GM12878 (cell line): ENCODE measurements at regions not wholly inside any gene's neighbourhood (a gene's known extent, or its start where the extent isn't known, plus 50 kb on each side); places are given as distances from the start of the nearest gene placed in this dataset.

Source experiments
- ATAC-seq: fragments of 200-7000 bp; cut with Tn5 transposase; 3 replicates; pipeline ENCODE4 v1.9.1; 2020; ENCODE audit warnings: mild to moderate bottlenecking, moderate library complexity
- BruUV-seq: library from RNA; stranded (reverse); fragments of 400-500 nt; replicated peaks from 2 replicates; lab custom pipeline; 2021; lab: Mats Ljungman, UMichigan
- CTCF ChIA-PET: fragments of 300-600 bp; sonication (Branson Sonifier 250); formaldehyde crosslinking; extraction: SDS; loops from one replicate; lab custom pipeline; 2021; ENCODE audit warnings: inconsistent platforms; lab: Yijun Ruan, JAX
- POLR2A ChIA-PET: fragments of 350-600 bp; formaldehyde crosslinking; extraction: SDS; loops from one replicate; lab custom pipeline; 2021; ENCODE audit warnings: inconsistent platforms; lab: Charles Lee
- RAD21 ChIA-PET: fragments of 300-600 bp; sonication (Branson Sonifier 250); formaldehyde crosslinking; loops from one replicate; lab custom pipeline; 2023; ENCODE audit warnings: antibody characterized with exemption; ENCODE audit not compliant: unreplicated experiment; lab: Charles Lee
- SMC1A ChIA-PET: fragments of 300-600 bp; sonication (Branson Sonifier 250); formaldehyde crosslinking; loops from one replicate; lab custom pipeline; 2023; ENCODE audit not compliant: unreplicated experiment, uncharacterized antibody; lab: Charles Lee
- DNase-seq: peaks from one replicate; pipeline ENCODE4 v3.0.0-alpha.2; 2011; ENCODE audit warnings: low read depth, low spot score
- FAIRE-seq: peaks from 3 replicates; lab custom pipeline; 2011; peaks lifted over from hg19 to GRCh38; lab: Jason Lieb, UNC
- H2AFZ ChIP-seq: 2 replicates; pipeline ENCODE4 v1.6.0; 2011; ENCODE audit warnings: low read depth, low read length, control low read depth; ENCODE audit not compliant: control insufficient read depth
- H3K27ac ChIP-seq: 2 replicates; pipeline ENCODE4 v1.5.1; 2011; ENCODE audit warnings: control low read depth; ENCODE audit not compliant: control insufficient read depth, insufficient read depth
- H3K27me3 ChIP-seq, 2 experiments: replicated peaks in 1 of 2; 2 replicates each; pipeline versions ENCODE4 v1.6.0 to v1.6.1; 2011; ENCODE audit warnings: low read length in 1 of 2; ENCODE audit not compliant: control insufficient read depth in 2 of 2, insufficient read depth in 2 of 2
- H3K36me3 ChIP-seq, 2 experiments: 2 replicates each; pipeline ENCODE4 v1.5.1; 2011; ENCODE audit warnings: low read length in 1 of 2; ENCODE audit not compliant: control insufficient read depth in 2 of 2, insufficient read depth in 2 of 2
- H3K4me1 ChIP-seq: 2 replicates; pipeline ENCODE4 v1.6.1; 2011; ENCODE audit warnings: mild to moderate bottlenecking, low read length, moderate library complexity, mixed read lengths; ENCODE audit not compliant: control insufficient read depth, insufficient read depth
- H3K4me2 ChIP-seq: 2 replicates; pipeline ENCODE4 v1.6.0; 2011; ENCODE audit warnings: control low read depth; ENCODE audit not compliant: control insufficient read depth, insufficient read depth
- H3K4me3 ChIP-seq: fragments of 200-600 bp; sonication (generic); 2 replicates; pipeline ENCODE4 v1.5.1; 2016
- H3K79me2 ChIP-seq: 2 replicates; pipeline ENCODE4 v1.6.0; 2011; ENCODE audit warnings: low read length; ENCODE audit not compliant: control insufficient read depth, insufficient read depth
- H3K9ac ChIP-seq: 2 replicates; pipeline ENCODE4 v1.8.0; 2011; ENCODE audit warnings: low read length, control low read depth, mixed read lengths; ENCODE audit not compliant: control insufficient read depth, insufficient read depth
- H3K9me3 ChIP-seq: replicated peaks from 3 replicates; pipeline ENCODE4 v1.5.1; 2011; ENCODE audit warnings: mild to moderate bottlenecking, low read length; ENCODE audit not compliant: control insufficient read depth, insufficient read depth
- H4K20me1 ChIP-seq: 2 replicates; pipeline ENCODE4 v1.6.0; 2011; ENCODE audit not compliant: control insufficient read depth, insufficient read depth
- BCL3 ChIP-seq: IDR thresholded peaks from 2 replicates; pipeline ENCODE4 v1.6.1; 2011; ENCODE audit warnings: borderline replicate concordance, low read depth, mild to moderate bottlenecking, moderate library complexity, low read length; ENCODE audit not compliant: insufficient read depth, poor library complexity, severe bottlenecking
- FOXM1 ChIP-seq: IDR thresholded peaks from 2 replicates; pipeline ENCODE4 v1.6.1; 2012; ENCODE audit warnings: low read depth, mild to moderate bottlenecking, inconsistent platforms, low read length, moderate library complexity
- IRF4 ChIP-seq: IDR thresholded peaks from 2 replicates; pipeline ENCODE4 v1.6.1; 2011; ENCODE audit warnings: low read depth, low read length
- RAD51 ChIP-seq: fragments of 450-650 bp; IDR thresholded peaks from 2 replicates; pipeline ENCODE4 v1.6.1; 2016; ENCODE audit warnings: moderate library complexity, mild to moderate bottlenecking, inconsistent platforms
- SPI1 ChIP-seq: IDR thresholded peaks from 2 replicates; pipeline ENCODE4 v1.6.1; 2011; ENCODE audit warnings: low read depth, mild to moderate bottlenecking, low read length, moderate library complexity, borderline replicate concordance; ENCODE audit not compliant: insufficient read depth
- YY1 ChIP-seq: IDR thresholded peaks from 2 replicates; pipeline ENCODE4 v1.6.1; 2011; ENCODE audit warnings: low read depth, mild to moderate bottlenecking, low read length
- ZNF217 ChIP-seq: fragments of 450-650 bp; IDR thresholded peaks from 2 replicates; pipeline ENCODE4 v1.6.1; 2017; ENCODE audit warnings: antibody characterized with exemption, mild to moderate bottlenecking
- WGBS: methylation state at CpG from one replicate; pipeline ENCODE4 v1.1.6; 2016; ENCODE audit warnings: low lambda C conversion rate; ENCODE audit not compliant: insufficient replicate concordance, insufficient coverage; ENCODE audit errors: missing lambda C conversion rate; 5-methylcytosine and 5-hydroxymethylcytosine counted together
- in situ Hi-C: fragments of 300-500 bp; cut with MboI; formaldehyde crosslinking; loops from 9 replicates; pipeline ENCODE4 v1.14.3; 2018; ENCODE audit warnings: mixed read lengths
- intact Hi-C: fragments of 100-400 bp; cut with micrococcal nuclease; formaldehyde crosslinking; loops from one replicate; pipeline ENCODE4 v1.14.2; 2022; ENCODE audit not compliant: unreplicated experiment

- CTCF ChIA-PET: interaction anchor here (0.9 to 1.2 kb wide), 2 partner anchors 10 to 211 kb away, joined by 3 to 4 read pairs; no protein-coding TSS in a partner anchor
- Histone ChIP-seq H3K4me2 (no peak overlapping the region), H3K9ac (no peak overlapping the region), H3K36me3 (no peaks in the 10 kb centered on the region), H3K4me1 (no peaks in the 10 kb centered on the region), H3K9me3 (no peaks in the 10 kb centered on the region), H3K79me2 (no peaks in the 10 kb centered on the region), H3K27me3 (no peaks in the 10 kb centered on the region; a peak in 1 of 4 replicates), H2AFZ (no peak overlapping the region), H3K27ac (no peak overlapping the region), H4K20me1 (no peaks in the 10 kb centered on the region), H3K4me3 (no peak overlapping the region)
- SMC1A ChIA-PET: interaction anchor here (1.6 kb wide), 1 partner anchor 211 kb away, joined by 3 read pairs; no protein-coding TSS in a partner anchor
- in situ Hi-C loops: no loop called here
- intact Hi-C loops: no loop called here
- TF ChIP-seq BCL3 (no peak), ZNF217 (no peak), YY1 (no peak), IRF4 (no peak), FOXM1 (no peak), SPI1 (no peak), RAD51 (no peak)
- ATAC-seq: no peak
- RAD21 ChIA-PET: interaction anchor here (1.0 kb wide), 1 partner anchor 210 kb away, joined by 3 read pairs; no protein-coding TSS in a partner anchor
- 0% methylated on average over 2 of the region's 2 CpGs for WGBS
- POLR2A ChIA-PET: no interaction called here
- BruUV-seq: no TSS peak
- no peak for DNase-seq
- FAIRE-seq: no peak
Measured at GRCh38 chr1:68330391-68330790, 98.1 kb upstream of the WLS start.
